IPS DF 6.9 (cell line): ENCODE measurements at regions not wholly inside any gene's neighbourhood (a gene's known extent, or its start where the extent isn't known, plus 50 kb on each side); places are given as distances from the start of the nearest gene placed in this dataset.

Experiments
- DNase-seq: peaks from one replicate; pipeline ENCODE4 v3.0.0-alpha.2; 2013; ENCODE audit warnings: low read depth, low spot score
- H3K27ac ChIP-seq: one replicate; pipeline ENCODE4 v1.5.1; 2013; ENCODE audit warnings: low read length, control low read depth
- H3K27me3 ChIP-seq: 2 replicates; pipeline ENCODE4 v1.6.1; 2013; ENCODE audit warnings: mild to moderate bottlenecking, low read length; ENCODE audit not compliant: control insufficient read depth, insufficient read depth
- H3K36me3 ChIP-seq: 2 replicates; pipeline ENCODE4 v1.6.1; 2013; ENCODE audit warnings: low read length; ENCODE audit not compliant: control insufficient read depth, insufficient read depth
- H3K4me1 ChIP-seq: 2 replicates; pipeline ENCODE4 v1.6.1; 2013; ENCODE audit warnings: low read length; ENCODE audit not compliant: control insufficient read depth, insufficient read depth
- H3K4me3 ChIP-seq: 2 replicates; pipeline ENCODE4 v1.5.1; 2013; ENCODE audit warnings: mild to moderate bottlenecking, low read length
- H3K9me3 ChIP-seq: 2 replicates; pipeline ENCODE4 v1.6.1; 2013; ENCODE audit warnings: low read length, inconsistent platforms; ENCODE audit not compliant: control insufficient read depth, insufficient read depth
- WGBS: extraction: QIAGEN DNeasy Blood & Tissue Kit; methylation state at CpG from one replicate; pipeline ENCODE4 v1.1.7; 2013; ENCODE audit warnings: mixed read lengths, missing lambda C conversion rate; ENCODE audit not compliant: insufficient read length, insufficient coverage; 5-methylcytosine and 5-hydroxymethylcytosine counted together

- Histone ChIP-seq H3K27ac (no peak overlapping the region), H3K36me3 (no peaks in the 10 kb centered on the region), H3K4me3 (no peak overlapping the region), H3K4me1 (no peaks in the 10 kb centered on the region), H3K27me3 (no peaks in the 10 kb centered on the region), H3K9me3 (no peaks in the 10 kb centered on the region)
- DNase-seq = no peak
- WGBS = no CpG with 5 or more reads among the region's 2 CpGs
These were observed 252.6 kb downstream of the LTN1 start for GRCh38 chr21:28740125-28740524.

- no peak overlapping the region for H3K4me3 ChIP-seq
- no peaks in the 10 kb centered on the region for H3K27me3 ChIP-seq
- no peak overlapping the region for H3K27ac ChIP-seq
- no peaks in the 10 kb centered on the region for H3K9me3 ChIP-seq
- DNase-seq = no peak
- WGBS = no CpG with 5 or more reads among the region's 7 CpGs
- H3K4me1 ChIP-seq = no peaks in the 10 kb centered on the region
- H3K36me3 ChIP-seq = no peaks in the 10 kb centered on the region
These were observed 253.8 kb downstream of the LTN1 start for GRCh38 chr21:28738882-28739281.

GRCh38 chr21:28738420-28738704 lies 254.3 kb downstream of the LTN1 start:
- H3K4me1 ChIP-seq = no peaks in the 10 kb centered on the region
- no peak overlapping the region for H3K27ac ChIP-seq
- H3K4me3 ChIP-seq = no peak overlapping the region
- no peaks in the 10 kb centered on the region for H3K27me3 ChIP-seq
- no CpG with 5 or more reads among the region's 5 CpGs for WGBS
- no peaks in the 10 kb centered on the region for H3K9me3 ChIP-seq
- no peak for DNase-seq
- no peaks in the 10 kb centered on the region for H3K36me3 ChIP-seq

- Histone ChIP-seq H3K27me3 (no peaks in the 10 kb centered on the region), H3K27ac (no peak overlapping the region), H3K4me3 (no peak overlapping the region), H3K36me3 (no peaks in the 10 kb centered on the region), H3K9me3 (no peaks in the 10 kb centered on the region), H3K4me1 (no peaks in the 10 kb centered on the region)
- no peak for DNase-seq
- WGBS = no CpG with 5 or more reads among the region's 3 CpGs
These were observed 254.8 kb downstream of the LTN1 start for GRCh38 chr21:28737674-28738419.

GRCh38 chr21:28734522-28735175 lies 258.0 kb downstream of the LTN1 start:
- DNase-seq = no peak

DNA sequence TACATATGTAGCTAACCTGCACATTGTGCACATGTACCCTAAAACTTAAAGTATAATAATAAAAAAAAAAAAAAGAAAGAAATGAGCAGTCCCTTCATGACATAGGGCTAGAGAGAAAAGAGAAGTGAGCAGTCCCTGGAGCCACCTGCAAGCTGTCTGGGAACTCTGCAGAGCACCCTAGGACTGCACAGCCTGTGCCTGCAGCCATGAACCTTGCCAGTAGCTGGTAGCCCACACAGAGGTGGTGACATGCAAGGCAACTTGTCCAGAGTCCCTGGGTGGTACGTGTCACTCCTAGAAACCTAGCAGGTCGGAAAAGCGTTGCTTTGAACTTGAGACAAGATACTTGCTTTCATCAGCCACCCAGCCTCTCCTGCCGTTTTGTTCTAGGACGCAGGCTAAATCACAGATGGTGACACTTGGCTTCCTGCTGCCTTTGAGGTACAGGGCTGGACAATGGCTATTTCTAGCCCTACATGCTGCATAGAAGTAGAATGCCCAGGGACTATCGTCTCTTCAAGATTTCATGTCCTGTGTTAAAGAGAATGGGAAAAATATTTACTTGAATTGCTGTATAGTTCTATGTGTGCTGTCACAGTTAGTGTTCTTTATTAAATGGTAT lies 260.9 kb downstream of the LTN1 start:
- no peaks in the 10 kb centered on the region for H3K4me1 ChIP-seq
- no peak for DNase-seq
- no peaks in the 10 kb centered on the region for H3K9me3 ChIP-seq
- WGBS = no CpG with 5 or more reads among the region's 6 CpGs
- no peak overlapping the region for H3K4me3 ChIP-seq
- no peaks in the 10 kb centered on the region for H3K27me3 ChIP-seq
- H3K36me3 ChIP-seq = no peaks in the 10 kb centered on the region
- H3K27ac ChIP-seq = no peak overlapping the region

More at GRCh38 chr21:28734522-28735175, 258.0 kb downstream of the LTN1 start:
- H3K9me3 ChIP-seq = no peaks in the 10 kb centered on the region
- no CpG with 5 or more reads among the region's 4 CpGs for WGBS
- H3K27me3 ChIP-seq = no peaks in the 10 kb centered on the region
- no peak overlapping the region for H3K27ac ChIP-seq
- H3K4me3 ChIP-seq = no peak overlapping the region
- H3K36me3 ChIP-seq = no peaks in the 10 kb centered on the region
- no peaks in the 10 kb centered on the region for H3K4me1 ChIP-seq

- no CpG with 5 or more reads among the region's 6 CpGs for WGBS
- Histone ChIP-seq H3K36me3 (no peaks in the 10 kb centered on the region), H3K4me1 (no peaks in the 10 kb centered on the region), H3K4me3 (no peak overlapping the region), H3K9me3 (no peaks in the 10 kb centered on the region), H3K27ac (no peak overlapping the region), H3K27me3 (no peaks in the 10 kb centered on the region)
- DNase-seq = no peak
These were observed 262.8 kb downstream of the LTN1 start for GRCh38 chr21:28729887-28730286.

DNA sequence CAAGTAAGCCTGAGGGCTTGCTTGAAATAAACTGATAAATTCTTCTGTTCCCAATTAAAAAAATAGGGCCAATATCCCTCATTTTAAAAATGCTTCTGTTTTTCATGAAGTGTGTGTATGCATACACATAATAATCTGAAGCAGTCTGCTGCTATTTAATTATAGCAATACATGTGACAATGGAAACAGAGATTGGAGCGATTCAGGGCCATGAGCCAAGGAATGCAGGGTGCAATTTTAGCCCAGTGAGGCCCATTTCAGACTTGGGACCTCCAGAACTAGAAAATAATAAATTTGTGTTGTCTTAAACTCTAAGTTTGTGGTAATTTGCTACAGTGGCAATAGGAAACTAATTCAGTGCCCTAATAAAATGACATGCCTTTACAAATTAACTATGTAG lies 264.9 kb downstream of the LTN1 start:
- Histone ChIP-seq H3K36me3 (no peaks in the 10 kb centered on the region), H3K4me1 (no peaks in the 10 kb centered on the region), H3K27me3 (no peaks in the 10 kb centered on the region), H3K27ac (no peak overlapping the region), H3K9me3 (no peaks in the 10 kb centered on the region), H3K4me3 (no peak overlapping the region)
- no CpG with 5 or more reads among the region's 1 CpG for WGBS
- no peak for DNase-seq

GRCh38 chr21:28725396-28725795 lies 267.3 kb downstream of the LTN1 start:
- H3K27me3 ChIP-seq = no peaks in the 10 kb centered on the region
- no CpG with 5 or more reads among the region's 1 CpG for WGBS
- DNase-seq = no peak
- H3K36me3 ChIP-seq = no peaks in the 10 kb centered on the region
- no peaks in the 10 kb centered on the region for H3K9me3 ChIP-seq
- H3K4me3 ChIP-seq = no peak overlapping the region
- no peaks in the 10 kb centered on the region for H3K4me1 ChIP-seq
- H3K27ac ChIP-seq = no peak overlapping the region

DNA sequence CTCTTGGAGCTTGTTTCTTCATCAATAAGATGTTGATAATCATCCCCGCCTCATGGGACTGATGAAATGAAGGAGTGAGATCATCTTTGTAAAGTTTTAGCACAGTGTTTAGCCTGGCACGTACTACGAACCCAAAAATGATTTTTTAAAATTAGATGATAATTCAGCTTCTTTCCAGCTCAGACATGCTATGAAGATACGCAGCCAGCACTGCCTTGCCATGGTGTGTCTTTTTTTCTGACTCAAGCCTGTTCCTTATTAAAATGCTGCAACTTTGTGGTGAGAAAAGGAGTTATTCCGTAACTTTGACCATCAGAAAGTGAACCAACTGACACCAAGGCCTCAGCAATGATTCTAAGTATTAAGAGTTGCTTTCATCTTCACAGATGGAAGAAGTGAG lies 269.0 kb downstream of the LTN1 start:
- no peaks in the 10 kb centered on the region for H3K4me1 ChIP-seq

More for the DNA sequence above, 269.0 kb downstream of the LTN1 start:
- H3K27me3 ChIP-seq = no peaks in the 10 kb centered on the region
- no peaks in the 10 kb centered on the region for H3K36me3 ChIP-seq
- H3K4me3 ChIP-seq = no peak overlapping the region
- WGBS = no CpG with 5 or more reads among the region's 5 CpGs
- no peak for DNase-seq
- H3K27ac ChIP-seq = no peak overlapping the region
- H3K9me3 ChIP-seq = no peaks in the 10 kb centered on the region
